HepG2 (cell line): ENCODE measurements at regions not wholly inside any gene's neighbourhood (a gene's known extent, or its start where the extent isn't known, plus 50 kb on each side); places are given as distances from the start of the nearest gene placed in this dataset.

Experiments
- BRD4 ChIP-seq: sonication (generic); formaldehyde crosslinking; IDR thresholded peaks from 2 replicates; pipeline ENCODE4 v1.4.0; 2020; ENCODE audit warnings: missing genetic modification reagents
- DPF2 ChIP-seq: sonication (generic); formaldehyde crosslinking; IDR thresholded peaks from 2 replicates; pipeline ENCODE4 v1.4.0; 2020; ENCODE audit warnings: mild to moderate bottlenecking, low read depth, missing genetic modification reagents, borderline replicate concordance
- NR2C2 ChIP-seq: sonication (generic); formaldehyde crosslinking; IDR thresholded peaks from 2 replicates; pipeline ENCODE4 v1.4.0; 2020; ENCODE audit warnings: missing genetic modification reagents, mild to moderate bottlenecking, moderate library complexity, borderline replicate concordance
- ZFP36 ChIP-seq: fragments of 150-350 bp; IDR thresholded peaks from 2 replicates; pipeline ENCODE4 v1.6.1; 2018; ENCODE audit warnings: borderline replicate concordance, low read length, low read depth; ENCODE audit not compliant: partially characterized antibody
- ZNF7 ChIP-seq: IDR thresholded peaks from 2 replicates; pipeline ENCODE4 v1.6.1; 2016; ENCODE audit warnings: missing biosample characterization, missing genetic modification reagents
- TF ChIP-seq, protein P1 (sequence below): sonication (generic); formaldehyde crosslinking; IDR thresholded peaks from 2 replicates; pipeline ENCODE4 v1.4.0; 2020; ENCODE audit warnings: mild to moderate bottlenecking, missing genetic modification reagents
- TF ChIP-seq, protein P2 (sequence below): sonication (generic); formaldehyde crosslinking; conservative IDR thresholded peaks from 2 replicates; pipeline ENCODE4 v1.4.0; 2020; ENCODE audit warnings: missing genetic modification reagents
- TF ChIP-seq, protein P3 (sequence below): sonication (generic); formaldehyde crosslinking; IDR thresholded peaks from 2 replicates; pipeline ENCODE4 v1.5.0; 2020; ENCODE audit warnings: missing genetic modification reagents

DNA sequence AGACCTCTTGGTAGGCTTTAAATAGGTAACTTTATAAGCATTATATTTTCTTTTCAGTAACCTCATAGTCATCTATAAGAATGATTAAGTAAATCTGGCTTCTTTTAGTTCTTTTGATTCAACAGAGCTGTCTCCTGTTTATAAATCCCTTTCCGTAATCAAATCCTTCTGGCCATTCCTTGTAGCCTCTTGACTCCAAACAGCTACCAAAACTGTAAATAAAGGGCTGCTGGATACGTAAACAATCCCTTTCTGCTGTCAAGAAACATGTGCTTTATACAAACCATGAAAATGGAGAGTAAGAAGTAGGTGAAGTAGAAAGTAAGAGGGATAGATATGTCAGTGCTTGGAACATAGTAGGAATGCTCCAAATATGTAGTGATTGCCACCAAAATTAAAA is 183.2 kb upstream of the CASK start:
- TF ChIP-seq NR2C2 (no peak), DPF2 (no peak), ZFP36 (no peak), BRD4 (no peak), ZNF7 (no peak)
- TF ChIP-seq, protein P1, sequence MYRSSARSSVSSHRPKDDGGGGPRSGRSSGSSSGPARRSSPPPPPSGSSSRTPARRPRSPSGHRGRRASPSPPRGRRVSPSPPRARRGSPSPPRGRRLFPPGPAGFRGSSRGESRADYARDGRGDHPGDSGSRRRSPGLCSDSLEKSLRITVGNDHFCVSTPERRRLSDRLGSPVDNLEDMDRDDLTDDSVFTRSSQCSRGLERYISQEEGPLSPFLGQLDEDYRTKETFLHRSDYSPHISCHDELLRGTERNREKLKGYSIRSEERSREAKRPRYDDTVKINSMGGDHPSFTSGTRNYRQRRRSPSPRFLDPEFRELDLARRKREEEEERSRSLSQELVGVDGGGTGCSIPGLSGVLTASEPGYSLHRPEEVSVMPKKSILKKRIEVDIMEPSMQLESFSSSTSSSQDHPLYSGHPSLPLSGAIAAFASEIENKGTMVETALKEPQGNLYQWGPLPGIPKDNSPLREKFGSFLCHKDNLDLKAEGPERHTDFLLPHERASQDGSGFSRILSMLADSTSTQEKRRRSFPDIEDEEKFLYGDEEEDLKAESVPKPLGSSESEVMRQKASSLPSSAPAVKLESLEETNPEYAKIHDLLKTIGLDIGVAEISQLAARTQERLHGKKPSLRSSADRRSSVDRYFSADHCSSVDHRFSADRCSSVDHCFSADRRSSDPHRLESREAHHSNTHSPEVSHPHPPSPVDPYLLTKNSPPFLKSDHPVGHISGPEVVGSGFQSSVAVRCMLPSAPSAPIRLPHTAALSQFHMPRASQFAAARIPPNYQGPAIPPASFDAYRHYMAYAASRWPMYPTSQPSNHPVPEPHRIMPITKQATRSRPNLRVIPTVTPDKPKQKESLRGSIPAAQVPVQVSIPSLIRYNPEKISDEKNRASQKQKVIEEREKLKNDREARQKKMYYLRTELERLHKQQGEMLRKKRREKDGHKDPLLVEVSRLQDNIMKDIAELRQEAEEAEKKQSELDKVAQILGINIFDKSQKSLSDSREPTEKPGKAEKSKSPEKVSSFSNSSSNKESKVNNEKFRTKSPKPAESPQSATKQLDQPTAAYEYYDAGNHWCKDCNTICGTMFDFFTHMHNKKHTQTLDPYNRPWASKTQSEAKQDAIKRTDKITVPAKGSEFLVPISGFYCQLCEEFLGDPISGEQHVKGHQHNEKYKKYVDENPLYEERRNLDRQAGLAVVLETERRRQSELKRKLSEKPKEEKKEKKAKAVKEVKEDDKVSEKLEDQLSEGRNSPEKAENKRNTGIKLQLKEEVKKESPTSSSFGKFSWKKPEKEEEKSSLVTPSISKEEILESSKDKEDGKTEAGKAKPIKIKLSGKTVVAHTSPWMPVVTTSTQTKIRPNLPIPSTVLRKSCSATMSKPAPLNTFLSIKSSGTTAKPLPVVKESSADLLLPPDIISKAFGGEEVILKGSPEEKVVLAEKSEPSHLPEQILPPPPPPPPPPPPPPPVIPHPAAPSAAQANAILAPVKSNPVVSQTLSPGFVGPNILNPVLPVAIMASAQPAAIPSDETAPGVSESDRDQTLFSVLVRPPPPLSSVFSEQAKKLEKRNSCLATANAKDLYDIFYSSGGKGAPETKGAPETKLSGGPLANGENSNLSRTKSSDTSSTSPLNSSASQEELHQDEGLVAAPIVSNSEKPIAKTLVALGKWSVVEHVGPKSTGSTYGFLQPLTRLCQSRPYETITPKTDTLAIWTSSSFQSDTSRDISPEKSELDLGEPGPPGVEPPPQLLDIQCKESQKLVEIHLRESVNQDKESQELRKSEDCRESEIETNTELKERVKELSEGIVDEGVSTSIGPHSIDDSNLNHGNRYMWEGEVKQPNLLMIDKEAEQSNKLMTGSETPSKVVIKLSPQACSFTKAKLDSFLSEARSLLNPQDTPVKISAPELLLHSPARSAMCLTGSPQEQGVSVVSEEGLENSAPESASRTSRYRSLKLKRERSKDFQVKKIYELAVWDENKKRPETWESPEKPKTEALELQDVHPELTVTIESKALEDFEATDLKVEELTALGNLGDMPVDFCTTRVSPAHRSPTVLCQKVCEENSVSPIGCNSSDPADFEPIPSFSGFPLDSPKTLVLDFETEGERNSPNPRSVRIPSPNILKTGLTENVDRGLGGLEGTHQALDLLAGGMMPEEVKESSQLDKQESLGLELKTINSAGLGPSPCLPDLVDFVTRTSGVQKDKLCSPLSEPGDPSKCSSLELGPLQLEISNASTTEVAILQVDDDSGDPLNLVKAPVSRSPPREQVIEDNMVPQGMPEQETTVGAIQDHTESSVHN (CRISPR knock-in tag): no peak
- TF ChIP-seq, protein P2, sequence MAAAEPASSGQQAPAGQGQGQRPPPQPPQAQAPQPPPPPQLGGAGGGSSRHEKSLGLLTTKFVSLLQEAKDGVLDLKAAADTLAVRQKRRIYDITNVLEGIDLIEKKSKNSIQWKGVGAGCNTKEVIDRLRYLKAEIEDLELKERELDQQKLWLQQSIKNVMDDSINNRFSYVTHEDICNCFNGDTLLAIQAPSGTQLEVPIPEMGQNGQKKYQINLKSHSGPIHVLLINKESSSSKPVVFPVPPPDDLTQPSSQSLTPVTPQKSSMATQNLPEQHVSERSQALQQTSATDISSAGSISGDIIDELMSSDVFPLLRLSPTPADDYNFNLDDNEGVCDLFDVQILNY: no peak
- TF ChIP-seq, protein P3, sequence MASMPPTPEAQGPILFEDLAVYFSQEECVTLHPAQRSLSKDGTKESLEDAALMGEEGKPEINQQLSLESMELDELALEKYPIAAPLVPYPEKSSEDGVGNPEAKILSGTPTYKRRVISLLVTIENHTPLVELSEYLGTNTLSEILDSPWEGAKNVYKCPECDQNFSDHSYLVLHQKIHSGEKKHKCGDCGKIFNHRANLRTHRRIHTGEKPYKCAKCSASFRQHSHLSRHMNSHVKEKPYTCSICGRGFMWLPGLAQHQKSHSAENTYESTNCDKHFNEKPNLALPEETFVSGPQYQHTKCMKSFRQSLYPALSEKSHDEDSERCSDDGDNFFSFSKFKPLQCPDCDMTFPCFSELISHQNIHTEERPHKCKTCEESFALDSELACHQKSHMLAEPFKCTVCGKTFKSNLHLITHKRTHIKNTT (CRISPR knock-in tag): no peak
